NCI-H2107 treated with DMSO at 0.1 percent for 48 hours (cell line): ENCODE measurements at regions not wholly inside any gene's neighbourhood (a gene's known extent, or its start where the extent isn't known, plus 50 kb on each side); places are given as distances from the start of the nearest gene placed in this dataset.

Experiments
- DNase-seq: peaks from one replicate; lab custom pipeline; 2025; ENCODE audit not compliant: unreplicated experiment; lab: John Stamatoyannopoulos, UW

- DNase-seq: no peak
Measured at GRCh38 chr10:118471863-118472262, 123.6 kb downstream of the PRLHR start.

DNA sequence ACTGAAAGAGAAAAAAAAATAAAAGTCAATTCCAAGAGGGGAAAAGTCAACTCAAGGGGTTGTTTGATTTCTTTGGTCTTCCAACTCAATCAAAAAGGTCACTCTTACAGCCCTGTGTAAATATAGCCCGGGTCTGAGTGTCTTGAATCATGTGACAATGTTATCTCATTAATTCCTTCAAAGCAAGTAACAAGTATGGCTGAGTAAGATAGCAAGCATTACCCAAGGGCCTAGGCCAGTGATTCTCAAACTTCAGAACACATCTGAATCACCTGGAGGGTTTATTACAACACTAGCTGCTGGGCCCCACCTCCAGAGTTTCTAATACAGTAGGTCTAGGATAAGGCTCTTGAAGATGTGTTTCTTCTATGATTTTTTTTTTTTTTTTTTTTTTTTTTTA is 125.0 kb downstream of the PRLHR start:
- no peak for DNase-seq

GRCh38 chr10:118467200-118467599 is 125.1 kb upstream of the FAM204A start:
- DNase-seq: no peak

GRCh38 chr10:118465300-118465874 is 123.3 kb upstream of the FAM204A start:
- no peak for DNase-seq

GRCh38 chr10:118463740-118464139 is 121.6 kb upstream of the FAM204A start:
- no peak for DNase-seq

GRCh38 chr10:118462401-118462800 is 120.3 kb upstream of the FAM204A start:
- DNase-seq: no peak

- peak; percentile 1 for DNase-seq
Measured at GRCh38 chr10:118459642-118460193, 117.6 kb upstream of the FAM204A start.

GRCh38 chr10:118458957-118459641 is 117.0 kb upstream of the FAM204A start:
- DNase-seq: no peak

DNA sequence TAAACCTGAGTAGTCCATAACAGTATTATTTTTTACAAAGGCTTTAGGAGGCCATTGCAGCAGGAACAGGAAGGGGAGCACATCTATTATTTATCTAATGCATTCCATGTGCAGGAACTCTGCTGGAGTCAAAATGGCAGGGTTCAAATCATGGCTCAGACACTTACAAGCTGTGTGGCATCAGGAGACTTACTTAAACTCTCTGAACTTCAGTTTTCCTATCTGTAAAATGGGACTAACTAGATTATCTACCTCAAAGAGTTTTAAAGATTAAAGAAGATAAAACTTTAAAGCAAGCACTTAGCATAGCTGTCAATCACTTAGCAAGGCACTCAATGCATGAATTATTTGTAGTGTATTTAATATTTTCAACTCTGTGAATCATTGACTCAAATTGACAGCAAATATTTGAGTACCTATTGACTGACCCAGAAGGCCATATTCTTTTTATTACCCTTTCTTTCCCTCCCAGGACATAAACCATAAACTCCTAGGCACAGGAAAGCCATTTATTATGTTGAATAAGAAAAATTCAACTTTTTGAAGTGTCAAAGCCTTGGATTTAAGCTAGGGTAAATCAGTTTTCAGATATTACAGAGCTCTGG is 115.8 kb upstream of the FAM204A start:
- no peak for DNase-seq

- no peak for DNase-seq
Measured at GRCh38 chr10:118455181-118455695, 113.1 kb upstream of the FAM204A start.

GRCh38 chr10:118454211-118454610 is 112.1 kb upstream of the FAM204A start:
- no peak for DNase-seq

- DNase-seq: no peak
Measured at GRCh38 chr10:118452098-118452497, 110.0 kb upstream of the FAM204A start.

DNA sequence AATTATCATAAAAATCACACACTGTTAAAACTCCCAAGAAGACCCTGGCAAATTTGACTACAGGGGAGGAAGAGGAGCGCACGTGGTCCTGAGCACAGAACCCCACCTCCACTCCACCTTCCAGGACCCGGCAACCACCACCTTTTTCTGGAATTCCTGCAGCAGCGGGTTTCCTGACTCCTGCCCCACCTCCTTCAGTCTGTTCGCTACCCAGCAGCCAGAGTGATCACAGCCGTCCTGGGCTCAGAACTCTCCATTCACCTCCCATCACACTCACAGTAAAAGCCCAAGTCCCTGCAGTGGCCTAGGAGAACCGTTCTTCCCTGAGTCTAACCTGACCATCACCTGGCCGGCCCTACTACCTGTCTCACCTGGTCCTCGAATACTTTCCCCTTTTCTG is 107.4 kb upstream of the FAM204A start:
- DNase-seq: no peak

DNA sequence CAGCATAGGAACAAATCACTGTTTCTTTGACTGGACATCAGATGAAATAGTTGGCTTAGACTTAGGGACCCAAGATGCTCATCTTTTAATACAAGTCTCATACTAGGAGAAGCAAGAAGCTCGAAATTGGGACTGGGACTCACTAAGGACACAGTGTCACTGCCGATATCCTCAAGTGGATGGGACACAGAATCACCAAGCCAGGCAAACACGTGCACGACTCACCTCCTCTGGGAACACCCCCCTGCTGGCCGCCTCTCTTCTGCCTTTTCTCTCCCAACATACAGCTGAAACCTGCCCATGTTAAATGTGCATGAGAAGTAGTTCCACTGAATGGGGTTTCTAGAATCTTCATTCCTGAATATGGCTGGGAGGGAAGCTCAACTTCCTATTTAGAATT is 106.6 kb upstream of the FAM204A start:
- no peak for DNase-seq

DNA sequence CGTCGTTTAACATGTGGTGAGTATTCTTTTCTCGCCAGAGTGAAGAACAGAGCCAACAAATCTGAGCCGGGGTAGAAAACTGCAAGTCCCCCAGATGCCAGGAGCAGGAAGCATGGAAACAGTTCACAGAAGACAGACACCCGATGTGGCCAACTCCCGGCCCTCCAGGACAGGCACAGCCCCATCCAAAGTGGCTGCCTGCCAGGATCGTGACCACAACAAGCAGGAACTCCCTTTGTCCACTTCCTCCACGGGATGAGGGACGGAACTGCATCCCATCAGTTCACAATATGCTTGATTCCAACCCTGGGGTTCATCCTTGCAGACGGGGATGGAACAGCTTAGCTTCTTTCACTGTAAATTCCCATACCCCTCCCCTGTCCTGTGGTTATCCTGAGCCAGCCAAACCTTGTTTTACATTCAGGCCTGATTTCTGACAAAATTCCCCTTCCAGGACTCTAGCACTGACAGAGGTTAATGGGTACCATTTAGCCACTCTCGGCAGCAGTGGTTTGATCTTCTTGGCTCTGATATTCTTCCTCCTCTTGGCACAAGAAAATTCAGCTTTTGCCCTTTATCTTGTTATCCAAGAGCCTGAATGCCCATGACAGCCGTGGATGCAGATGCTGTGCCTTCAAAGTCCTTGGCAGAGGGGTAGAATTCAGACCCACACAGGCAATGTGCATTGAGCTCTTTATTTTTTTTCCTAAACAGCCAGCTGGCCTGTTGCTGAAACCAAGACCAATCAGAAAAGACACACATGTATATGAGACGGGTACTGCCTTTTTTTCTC is 105.5 kb upstream of the FAM204A start:
- no peak for DNase-seq

- DNase-seq: no peak
Measured at GRCh38 chr10:118445535-118445934, 103.4 kb upstream of the FAM204A start.

GRCh38 chr10:118444069-118444468 is 101.9 kb upstream of the FAM204A start:
- peak; percentile 0 for DNase-seq

GRCh38 chr10:118442032-118442431 is 99.9 kb upstream of the FAM204A start:
- no peak for DNase-seq

DNA sequence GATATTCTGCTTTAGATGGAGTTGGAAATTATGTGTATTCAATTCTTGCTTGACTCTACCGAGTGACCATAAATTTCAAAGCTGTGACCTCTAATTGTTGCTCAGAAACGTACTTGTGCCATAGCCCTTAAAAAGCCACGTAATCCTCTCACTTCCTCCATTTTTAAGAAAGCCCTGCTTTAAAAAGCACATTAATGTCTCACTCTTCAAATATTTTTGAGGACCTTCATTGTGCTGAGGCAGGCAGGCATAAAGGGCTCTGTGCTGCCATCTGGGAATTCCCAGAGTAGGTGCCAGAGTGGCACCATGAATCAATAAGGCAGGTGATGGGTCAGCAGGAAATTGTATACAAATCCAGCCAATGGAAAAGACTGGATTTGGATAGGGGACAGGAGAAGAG is 97.7 kb upstream of the FAM204A start:
- no peak for DNase-seq

GRCh38 chr10:118436742-118437141 is 94.6 kb upstream of the FAM204A start:
- DNase-seq: no peak

- DNase-seq: no peak
Measured at GRCh38 chr10:118430190-118430589, 88.1 kb upstream of the FAM204A start.
